ENCODE measurements at regions not wholly inside any gene's neighbourhood (a gene's known extent, or its start where the extent isn't known, plus 50 kb on each side); places are given as distances from the start of the nearest gene placed in this dataset.

DNA sequence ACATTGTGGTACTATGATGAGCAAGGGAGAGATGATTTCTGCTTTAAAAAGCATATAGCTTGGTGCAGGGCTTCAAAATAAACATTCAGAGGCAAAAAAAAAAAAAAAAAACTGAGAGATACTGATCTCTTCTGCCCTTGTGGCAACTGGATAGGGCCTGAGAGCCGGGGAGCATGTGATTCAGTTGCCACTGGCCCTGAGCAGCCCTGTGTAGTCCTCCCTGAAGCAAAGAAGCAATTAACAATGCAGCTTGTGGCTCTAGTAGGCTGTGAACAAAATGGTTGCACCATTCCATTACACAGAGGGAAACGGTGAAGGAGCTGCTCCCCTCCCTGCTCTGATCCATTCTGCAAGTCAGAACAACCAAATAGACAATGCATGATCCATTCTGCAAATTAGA, 347.5 kb upstream of the DAB2 start:
- TF ChIP-seq CTCF (IDR thresholded peaks at IDR 0.05) (no peak), POLR2A (IDR thresholded peaks at IDR 0.05) (no peak)

All from heart left ventricle (tissue), 13 donors.